Vagina (tissue), 2 donors: ENCODE measurements at regions not wholly inside any gene's neighbourhood (a gene's known extent, or its start where the extent isn't known, plus 50 kb on each side); places are given as distances from the start of the nearest gene placed in this dataset.

Experiments used
- DNase-seq, 2 donors: peaks; one replicate each; pipeline ENCODE4 v3.0.0-alpha.2; 2017; ENCODE audit errors: extremely low spot score in 2 of 2
- H3K27ac ChIP-seq: fragments of 200-600 bp; sonication (generic); one replicate; pipeline ENCODE4 v1.5.1; 2019
- H3K27me3 ChIP-seq: fragments of 200-600 bp; sonication (generic); one replicate; pipeline ENCODE4 v1.5.1; 2019
- H3K36me3 ChIP-seq, 2 donors: fragments of 200-600 bp; sonication (generic); one replicate each; pipeline ENCODE4 v1.5.1; 2017 to 2019
- H3K4me1 ChIP-seq: fragments of 200-600 bp; sonication (generic); one replicate; pipeline ENCODE4 v1.5.1; 2019
- H3K4me3 ChIP-seq, 2 donors: fragments of 200-600 bp; sonication (generic); 1 replicate in 1 of 2; 2 replicates in 1 of 2; pipeline ENCODE4 v1.5.1; 2016 to 2019
- H3K9me3 ChIP-seq: fragments of 200-600 bp; sonication (generic); one replicate; pipeline ENCODE4 v1.5.1; 2019
- POLR2A ChIP-seq, 2 donors: fragments of 450-650 bp; IDR thresholded peaks; one replicate each; pipeline ENCODE4 v1.6.1; 2017; ENCODE audit warnings: antibody characterized with exemption in 2 of 2, mild to moderate bottlenecking in 2 of 2, moderate library complexity in 2 of 2
- POLR2AphosphoS5 ChIP-seq, 2 donors: sonication (generic); formaldehyde crosslinking; IDR thresholded peaks; one replicate each; pipeline ENCODE4 v1.9.0; 2017; ENCODE audit warnings: antibody characterized with exemption in 2 of 2, mild to moderate bottlenecking in 2 of 2, low read depth in 1 of 2; ENCODE audit not compliant: insufficient read depth in 1 of 2
- intact Hi-C: fragments of 100-400 bp; cut with DNase I; formaldehyde crosslinking; loops from one replicate; pipeline ENCODE4 v1.15.1; 2023
- TF ChIP-seq, protein P1 (sequence below), 3 experiments: fragments of 450-650 bp in 2 of 3; fragments of 200-600 bp in 1 of 3; sonication (generic) in 1 of 3; IDR thresholded peaks; one replicate each; pipeline ENCODE4 v1.5.1; 2017 to 2019; ENCODE audit warnings: antibody characterized with exemption in 3 of 3, mild to moderate bottlenecking in 2 of 3, moderate library complexity in 2 of 3

DNA sequence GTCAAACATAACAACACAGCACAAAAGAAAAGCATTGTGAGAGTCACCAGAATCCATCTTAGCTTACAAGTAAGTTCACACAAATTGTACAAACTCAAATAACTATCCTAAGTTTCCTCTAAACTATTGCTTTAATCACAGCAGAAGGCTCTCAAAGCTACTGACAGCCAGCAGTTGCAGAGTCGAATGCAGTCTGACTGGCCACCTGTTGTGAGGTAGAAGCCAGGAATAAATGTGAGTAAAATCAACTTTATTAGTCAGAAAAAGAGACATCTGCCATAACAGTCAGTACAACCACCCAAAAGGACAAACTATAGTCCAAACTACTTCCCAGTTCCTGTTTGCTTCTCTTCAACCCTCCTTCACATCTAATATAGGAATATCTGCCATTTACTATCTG lies 231.7 kb upstream of the USP15 start:
- Histone ChIP-seq H3K9me3 (no peaks in the 10 kb centered on the region), H3K27ac (no peak overlapping the region), H3K27me3 (no peaks in the 10 kb centered on the region), H3K36me3 (no peaks in the 10 kb centered on the region), H3K4me3 (no peak overlapping the region), H3K4me1 (no peaks in the 10 kb centered on the region)
- no peak for DNase-seq
- TF ChIP-seq POLR2A (IDR thresholded peaks at IDR 0.05) (no peak), POLR2AphosphoS5 (IDR thresholded peaks at IDR 0.05; ENCODE audit: insufficient read depth in 1 of 2, low read depth in 1 of 2) (no peak)
- TF ChIP-seq, protein P1, sequence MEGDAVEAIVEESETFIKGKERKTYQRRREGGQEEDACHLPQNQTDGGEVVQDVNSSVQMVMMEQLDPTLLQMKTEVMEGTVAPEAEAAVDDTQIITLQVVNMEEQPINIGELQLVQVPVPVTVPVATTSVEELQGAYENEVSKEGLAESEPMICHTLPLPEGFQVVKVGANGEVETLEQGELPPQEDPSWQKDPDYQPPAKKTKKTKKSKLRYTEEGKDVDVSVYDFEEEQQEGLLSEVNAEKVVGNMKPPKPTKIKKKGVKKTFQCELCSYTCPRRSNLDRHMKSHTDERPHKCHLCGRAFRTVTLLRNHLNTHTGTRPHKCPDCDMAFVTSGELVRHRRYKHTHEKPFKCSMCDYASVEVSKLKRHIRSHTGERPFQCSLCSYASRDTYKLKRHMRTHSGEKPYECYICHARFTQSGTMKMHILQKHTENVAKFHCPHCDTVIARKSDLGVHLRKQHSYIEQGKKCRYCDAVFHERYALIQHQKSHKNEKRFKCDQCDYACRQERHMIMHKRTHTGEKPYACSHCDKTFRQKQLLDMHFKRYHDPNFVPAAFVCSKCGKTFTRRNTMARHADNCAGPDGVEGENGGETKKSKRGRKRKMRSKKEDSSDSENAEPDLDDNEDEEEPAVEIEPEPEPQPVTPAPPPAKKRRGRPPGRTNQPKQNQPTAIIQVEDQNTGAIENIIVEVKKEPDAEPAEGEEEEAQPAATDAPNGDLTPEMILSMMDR (IDR thresholded peaks at IDR 0.05), result no peak
- intact Hi-C loops, result no loop called here

DNA sequence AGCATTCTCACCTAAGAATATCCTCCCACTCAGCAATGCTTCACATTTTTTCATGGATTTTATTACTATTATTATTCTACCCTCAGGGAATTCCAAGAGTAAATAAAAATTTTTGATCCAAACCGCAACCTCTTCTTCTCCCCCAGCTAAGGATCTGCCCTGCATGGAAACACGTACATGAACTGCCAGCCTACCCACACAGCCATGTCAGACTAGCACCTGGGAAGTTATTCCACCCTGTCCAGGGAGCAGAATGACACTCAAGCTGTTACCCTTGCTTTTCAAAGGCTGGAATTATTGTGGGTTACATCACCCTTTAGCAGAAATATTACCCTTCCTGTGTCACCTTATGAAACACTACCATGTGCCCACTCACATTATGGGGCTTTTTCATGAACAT lies 227.3 kb upstream of the USP15 start:
- H3K27ac ChIP-seq, result no peak overlapping the region
- H3K36me3 ChIP-seq, result no peaks in the 10 kb centered on the region
- H3K27me3 ChIP-seq, result no peaks in the 10 kb centered on the region
- TF ChIP-seq, protein P1 (IDR thresholded peaks at IDR 0.05), result no peak
- TF ChIP-seq POLR2AphosphoS5 (IDR thresholded peaks at IDR 0.05; ENCODE audit: insufficient read depth in 1 of 2, low read depth in 1 of 2) (no peak), POLR2A (IDR thresholded peaks at IDR 0.05) (no peak)
- intact Hi-C loops, result no loop called here
- DNase-seq, result no peak
- no peaks in the 10 kb centered on the region for H3K4me1 ChIP-seq
- no peak overlapping the region for H3K4me3 ChIP-seq
- no peaks in the 10 kb centered on the region for H3K9me3 ChIP-seq

DNA sequence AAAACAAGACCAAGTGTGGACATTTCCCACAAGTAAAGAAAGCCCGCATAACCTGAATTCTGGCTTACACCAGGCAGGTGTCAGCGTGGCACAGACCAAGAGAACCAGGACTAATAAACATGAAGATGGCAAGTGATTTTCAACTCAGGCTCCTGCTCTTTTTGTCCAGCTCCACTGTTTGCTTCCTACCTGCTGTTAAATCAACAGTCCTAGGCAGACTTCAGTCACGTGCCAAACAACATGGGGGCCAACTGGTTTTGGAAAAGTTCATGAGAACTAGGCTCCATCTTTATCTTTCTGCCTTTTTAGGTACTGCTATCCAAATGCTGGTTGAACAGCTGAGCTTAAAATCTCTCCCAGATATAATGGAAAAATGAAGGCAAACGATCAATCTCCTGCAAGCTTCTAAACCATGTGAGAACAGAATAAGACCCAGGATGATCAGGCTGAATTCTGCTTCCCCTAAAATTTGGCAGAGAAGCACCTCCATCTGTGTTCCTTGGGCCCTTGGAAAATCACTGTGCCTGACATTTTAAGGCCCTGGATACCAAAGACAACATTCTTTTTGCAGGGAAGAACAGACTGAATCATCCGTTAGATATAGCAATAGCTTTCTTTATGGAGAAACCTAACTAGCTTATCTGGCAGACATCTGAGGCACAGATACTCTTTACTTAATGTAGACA lies 215.6 kb upstream of the USP15 start:
- intact Hi-C loops, result no loop called here
- no peaks in the 10 kb centered on the region for H3K36me3 ChIP-seq
- no peaks in the 10 kb centered on the region for H3K27me3 ChIP-seq
- no peaks in the 10 kb centered on the region for H3K9me3 ChIP-seq
- H3K27ac ChIP-seq, result no peak overlapping the region
- no peak for DNase-seq
- H3K4me1 ChIP-seq, result no peaks in the 10 kb centered on the region
- TF ChIP-seq POLR2A (IDR thresholded peaks at IDR 0.05) (no peak), POLR2AphosphoS5 (IDR thresholded peaks at IDR 0.05; ENCODE audit: insufficient read depth in 1 of 2, low read depth in 1 of 2) (no peak)
- TF ChIP-seq, protein P1 (IDR thresholded peaks at IDR 0.05), result no peak
- no peak overlapping the region for H3K4me3 ChIP-seq

DNA sequence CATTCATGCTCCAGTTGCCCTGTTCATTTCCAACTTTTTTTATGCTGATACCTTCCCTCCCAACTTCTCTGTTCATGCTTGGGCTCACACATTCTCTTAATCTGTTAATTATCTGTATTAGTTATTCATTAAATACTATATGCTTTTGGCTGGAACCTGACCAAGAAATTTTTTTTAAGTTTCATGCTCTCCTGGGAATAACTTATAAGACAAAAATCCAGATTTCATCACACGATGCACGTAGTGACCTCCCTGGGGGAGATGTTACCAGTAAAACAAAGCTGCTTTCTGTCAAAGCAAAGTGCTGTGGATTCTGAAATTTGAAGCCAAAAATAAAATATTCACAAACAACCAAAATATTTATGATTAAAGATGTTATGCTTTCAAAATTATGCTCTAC lies 215.0 kb upstream of the USP15 start:
- TF ChIP-seq, protein P1 (IDR thresholded peaks at IDR 0.05), result no peak
- TF ChIP-seq POLR2A (IDR thresholded peaks at IDR 0.05), result no peak
- TF ChIP-seq POLR2AphosphoS5 (IDR thresholded peaks at IDR 0.05; ENCODE audit: insufficient read depth in 1 of 2, low read depth in 1 of 2), result no peak
- DNase-seq, result no peak
- no peaks in the 10 kb centered on the region for H3K9me3 ChIP-seq
- no peaks in the 10 kb centered on the region for H3K4me1 ChIP-seq
- intact Hi-C loops, result no loop called here
- no peak overlapping the region for H3K4me3 ChIP-seq
- H3K27ac ChIP-seq, result no peak overlapping the region
- no peaks in the 10 kb centered on the region for H3K27me3 ChIP-seq
- no peaks in the 10 kb centered on the region for H3K36me3 ChIP-seq

DNA sequence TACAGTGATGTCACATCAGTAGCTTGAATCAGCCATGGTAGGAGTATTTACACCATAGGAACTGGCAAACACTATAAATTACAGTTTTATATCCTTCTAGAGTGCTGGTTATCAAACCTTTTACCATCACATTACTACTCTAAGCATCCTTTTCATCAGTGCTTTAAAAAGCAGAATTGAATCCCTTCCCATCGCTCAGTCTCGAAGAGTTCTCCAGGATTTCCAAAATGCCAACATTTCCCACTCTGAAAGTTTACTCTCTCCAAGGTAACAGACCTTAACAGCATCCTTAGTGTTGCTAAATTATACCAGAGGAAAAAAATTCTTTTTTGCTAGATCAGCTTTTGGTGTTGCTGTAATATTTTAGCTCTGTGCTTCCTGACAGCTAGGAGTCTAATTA lies 209.4 kb upstream of the USP15 start:
- Histone ChIP-seq H3K27me3 (no peaks in the 10 kb centered on the region), H3K4me3 (no peak overlapping the region), H3K27ac (no peak overlapping the region), H3K4me1 (no peaks in the 10 kb centered on the region), H3K9me3 (no peaks in the 10 kb centered on the region), H3K36me3 (no peaks in the 10 kb centered on the region)
- DNase-seq, result no peak
- intact Hi-C loops, result no loop called here
- TF ChIP-seq POLR2AphosphoS5 (IDR thresholded peaks at IDR 0.05; ENCODE audit: insufficient read depth in 1 of 2, low read depth in 1 of 2) (no peak), POLR2A (IDR thresholded peaks at IDR 0.05) (no peak)
- TF ChIP-seq, protein P1 (IDR thresholded peaks at IDR 0.05), result no peak
